GM23338 (cell line): ENCODE measurements at regions not wholly inside any gene's neighbourhood (a gene's known extent, or its start where the extent isn't known, plus 50 kb on each side); places are given as distances from the start of the nearest gene placed in this dataset.

Experiments
- ATAC-seq: fragments of 200-7000 bp; cut with Tn5 transposase; 3 replicates; pipeline ENCODE4 v1.9.1; 2020
- DNase-seq: peaks from one replicate; pipeline ENCODE4 v3.0.0-alpha.2; 2015; ENCODE audit warnings: low spot score
- H2AFZ ChIP-seq: fragments of 200-600 bp; sonication (generic); 2 replicates; pipeline ENCODE4 v1.8.0; 2016; ENCODE audit warnings: antibody characterized with exemption, mild to moderate bottlenecking, moderate library complexity
- H3F3A ChIP-seq: fragments of 200-600 bp; sonication (generic); replicated peaks from 2 replicates; pipeline ENCODE4 v1.8.0; 2017; ENCODE audit warnings: antibody characterized with exemption, mixed run types, low read depth
- H3K27ac ChIP-seq: fragments of 200-600 bp; sonication (generic); 2 replicates; pipeline ENCODE4 v1.6.1; 2016; ENCODE audit warnings: low read depth
- H3K27me3 ChIP-seq: fragments of 200-600 bp; sonication (generic); 2 replicates; pipeline ENCODE4 v1.8.0; 2016; ENCODE audit warnings: mild to moderate bottlenecking, mixed run types, moderate library complexity; ENCODE audit not compliant: insufficient read depth
- H3K36me3 ChIP-seq: fragments of 200-600 bp; sonication (generic); 2 replicates; pipeline ENCODE4 v1.8.0; 2016; ENCODE audit warnings: mild to moderate bottlenecking; ENCODE audit not compliant: insufficient read depth
- H3K4me1 ChIP-seq: fragments of 200-600 bp; sonication (generic); 2 replicates; pipeline ENCODE4 v1.8.0; 2016; ENCODE audit warnings: mild to moderate bottlenecking, moderate library complexity; ENCODE audit not compliant: insufficient read depth
- H3K4me2 ChIP-seq: fragments of 200-600 bp; sonication (generic); 2 replicates; pipeline ENCODE4 v1.7.1; 2017; ENCODE audit warnings: mixed run types
- H3K4me3 ChIP-seq: fragments of 200-600 bp; sonication (generic); 2 replicates; pipeline ENCODE4 v1.6.1; 2016; ENCODE audit warnings: mixed run types
- H3K79me2 ChIP-seq: fragments of 200-600 bp; sonication (generic); replicated peaks from 2 replicates; pipeline ENCODE4 v1.8.0; 2017; ENCODE audit warnings: mild to moderate bottlenecking; ENCODE audit not compliant: insufficient read depth
- H3K9me2 ChIP-seq: fragments of 200-600 bp; sonication (generic); 2 replicates; pipeline ENCODE4 v1.8.0; 2017; ENCODE audit not compliant: insufficient read depth
- H4K20me1 ChIP-seq: fragments of 200-600 bp; sonication (generic); replicated peaks from 2 replicates; pipeline ENCODE4 v1.8.0; 2017; ENCODE audit warnings: mild to moderate bottlenecking; ENCODE audit not compliant: insufficient read depth
- H3K27ac Mint-ChIP-seq: 2 replicates; pipeline ENCODE4 v1.8.0; 2020; ENCODE audit warnings: inconsistent platforms, mild to moderate bottlenecking, moderate library complexity, mixed read lengths
- H3K27me3 Mint-ChIP-seq: 3 replicates; pipeline ENCODE4 v1.8.0; 2022; ENCODE audit warnings: low read depth, mild to moderate bottlenecking, moderate library complexity, mixed read lengths, inconsistent platforms; ENCODE audit not compliant: insufficient read depth, poor library complexity
- H3K36me3 Mint-ChIP-seq: 3 replicates; pipeline ENCODE4 v1.8.0; 2021; ENCODE audit warnings: low read depth, mild to moderate bottlenecking, inconsistent platforms, moderate library complexity, mixed read lengths
- H3K4me1 Mint-ChIP-seq: 3 replicates; pipeline ENCODE4 v1.8.0; 2020; ENCODE audit warnings: mild to moderate bottlenecking, inconsistent platforms, mixed read lengths
- H3K4me3 Mint-ChIP-seq: 3 replicates; pipeline ENCODE4 v1.8.0; 2021; ENCODE audit warnings: moderate library complexity, mild to moderate bottlenecking, inconsistent platforms, mixed read lengths
- H3K9me3 Mint-ChIP-seq: 3 replicates; pipeline ENCODE4 v1.8.0; 2020; ENCODE audit warnings: moderate library complexity, mild to moderate bottlenecking, inconsistent platforms, mixed read lengths
- CREB1 ChIP-seq: fragments of 250-450 bp; sonication (Bioruptor Pico); IDR thresholded peaks from 2 replicates; pipeline ENCODE4 v1.5.0; 2020; ENCODE audit warnings: low read depth, mild to moderate bottlenecking, moderate library complexity
- EZH2phosphoT487 ChIP-seq: fragments of 200-600 bp; sonication (generic); IDR thresholded peaks from one replicate; pipeline ENCODE4 v1.8.1; 2018; ENCODE audit warnings: antibody characterized with exemption; ENCODE audit not compliant: unreplicated experiment
- JUNB ChIP-seq: IDR thresholded peaks from one replicate; pipeline ENCODE4 v1.6.1; 2016; ENCODE audit warnings: antibody characterized with exemption; ENCODE audit not compliant: unreplicated experiment
- NANOG ChIP-seq: IDR thresholded peaks from 2 replicates; pipeline ENCODE4 v1.6.1; 2016; ENCODE audit warnings: antibody characterized with exemption, borderline replicate concordance
- POLR2AphosphoS5 ChIP-seq: IDR thresholded peaks from 2 replicates; pipeline ENCODE4 v1.6.1; 2016; ENCODE audit warnings: antibody characterized with exemption, low read depth
- ZNF114 ChIP-seq: fragments of 250-450 bp; sonication (Bioruptor Pico); IDR thresholded peaks from 2 replicates; pipeline ENCODE4 v1.5.0; 2020; ENCODE audit warnings: mild to moderate bottlenecking, moderate library complexity
- ZNF331 ChIP-seq: fragments of 250-450 bp; sonication (Bioruptor Pico); IDR thresholded peaks from 2 replicates; pipeline ENCODE4 v1.5.0; 2020; ENCODE audit warnings: low read depth, mild to moderate bottlenecking, moderate library complexity
- TF ChIP-seq, protein P1 (sequence below): fragments of 250-450 bp; sonication (Bioruptor Pico); IDR thresholded peaks from 2 replicates; pipeline ENCODE4 v1.5.0; 2020; ENCODE audit warnings: mild to moderate bottlenecking, moderate library complexity
- TF ChIP-seq, protein P2 (sequence below): IDR thresholded peaks from one replicate; pipeline ENCODE4 v1.6.1; 2018; ENCODE audit warnings: antibody characterized with exemption; ENCODE audit not compliant: unreplicated experiment
- TF ChIP-seq, protein P3 (sequence below), 2 experiments: fragments of 200-600 bp in 1 of 2; sonication (generic) in 1 of 2; conservative IDR thresholded peaks; 2 replicates each; pipeline versions ENCODE4 v1.5.1 to v1.6.1; 2016 to 2017; ENCODE audit warnings: antibody characterized with exemption in 2 of 2, low read depth in 2 of 2, mild to moderate bottlenecking in 2 of 2, moderate library complexity in 1 of 2

DNA sequence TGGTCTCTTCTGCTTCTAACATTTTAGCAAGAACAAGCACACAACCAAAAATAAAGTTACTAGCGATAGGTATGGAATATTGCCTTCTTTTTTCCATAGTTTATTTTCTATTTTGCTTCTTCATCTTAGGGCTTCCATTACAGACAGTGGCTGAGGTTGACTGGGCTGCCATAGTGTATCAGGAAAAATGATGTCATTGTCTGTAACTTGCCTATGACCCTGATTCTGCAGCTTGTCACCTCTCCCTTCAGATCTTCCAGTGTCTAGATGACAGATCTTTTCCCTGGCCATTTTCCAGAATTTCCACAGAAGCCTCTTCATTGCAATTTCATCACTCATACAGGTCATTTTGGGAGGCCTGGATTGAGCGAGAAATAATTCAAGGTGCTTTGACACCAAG lies 308.5 kb downstream of the EPHA4 start:
- Histone ChIP-seq H4K20me1 (no peaks in the 10 kb centered on the region), H3K4me3 (no peak overlapping the region), H3K9me2 (no peaks in the 10 kb centered on the region; the same call in 1 of the 2 replicates), H3K79me2 (no peaks in the 10 kb centered on the region), H3K27me3 (no peaks in the 10 kb centered on the region), H3K4me2 (no peak overlapping the region), H3K4me1 (no peaks in the 10 kb centered on the region), H3F3A (no peaks in the 10 kb centered on the region), H3K36me3 (no peaks in the 10 kb centered on the region), H3K27ac (no peak overlapping the region), H2AFZ (no peak overlapping the region)
- H3K36me3 Mint-ChIP-seq, result no peaks in the 10 kb centered on the region
- H3K9me3 Mint-ChIP-seq, result no peaks in the 10 kb centered on the region
- H3K4me1 Mint-ChIP-seq, result peaks cover under 1% of the 10 kb centered on the region
- H3K27me3 Mint-ChIP-seq, result no peaks in the 10 kb centered on the region
- DNase-seq (no peak), ATAC-seq (no peak)
- H3K27ac Mint-ChIP-seq, result no peak overlapping the region
- no peak overlapping the region for H3K4me3 Mint-ChIP-seq
- TF ChIP-seq CREB1 (no peak), NANOG (no peak), ZNF114 (CRISPR knock-in tag) (no peak), POLR2AphosphoS5 (no peak), ZNF331 (CRISPR knock-in tag) (no peak), JUNB (no peak), EZH2phosphoT487 (no peak)
- TF ChIP-seq, protein P1, sequence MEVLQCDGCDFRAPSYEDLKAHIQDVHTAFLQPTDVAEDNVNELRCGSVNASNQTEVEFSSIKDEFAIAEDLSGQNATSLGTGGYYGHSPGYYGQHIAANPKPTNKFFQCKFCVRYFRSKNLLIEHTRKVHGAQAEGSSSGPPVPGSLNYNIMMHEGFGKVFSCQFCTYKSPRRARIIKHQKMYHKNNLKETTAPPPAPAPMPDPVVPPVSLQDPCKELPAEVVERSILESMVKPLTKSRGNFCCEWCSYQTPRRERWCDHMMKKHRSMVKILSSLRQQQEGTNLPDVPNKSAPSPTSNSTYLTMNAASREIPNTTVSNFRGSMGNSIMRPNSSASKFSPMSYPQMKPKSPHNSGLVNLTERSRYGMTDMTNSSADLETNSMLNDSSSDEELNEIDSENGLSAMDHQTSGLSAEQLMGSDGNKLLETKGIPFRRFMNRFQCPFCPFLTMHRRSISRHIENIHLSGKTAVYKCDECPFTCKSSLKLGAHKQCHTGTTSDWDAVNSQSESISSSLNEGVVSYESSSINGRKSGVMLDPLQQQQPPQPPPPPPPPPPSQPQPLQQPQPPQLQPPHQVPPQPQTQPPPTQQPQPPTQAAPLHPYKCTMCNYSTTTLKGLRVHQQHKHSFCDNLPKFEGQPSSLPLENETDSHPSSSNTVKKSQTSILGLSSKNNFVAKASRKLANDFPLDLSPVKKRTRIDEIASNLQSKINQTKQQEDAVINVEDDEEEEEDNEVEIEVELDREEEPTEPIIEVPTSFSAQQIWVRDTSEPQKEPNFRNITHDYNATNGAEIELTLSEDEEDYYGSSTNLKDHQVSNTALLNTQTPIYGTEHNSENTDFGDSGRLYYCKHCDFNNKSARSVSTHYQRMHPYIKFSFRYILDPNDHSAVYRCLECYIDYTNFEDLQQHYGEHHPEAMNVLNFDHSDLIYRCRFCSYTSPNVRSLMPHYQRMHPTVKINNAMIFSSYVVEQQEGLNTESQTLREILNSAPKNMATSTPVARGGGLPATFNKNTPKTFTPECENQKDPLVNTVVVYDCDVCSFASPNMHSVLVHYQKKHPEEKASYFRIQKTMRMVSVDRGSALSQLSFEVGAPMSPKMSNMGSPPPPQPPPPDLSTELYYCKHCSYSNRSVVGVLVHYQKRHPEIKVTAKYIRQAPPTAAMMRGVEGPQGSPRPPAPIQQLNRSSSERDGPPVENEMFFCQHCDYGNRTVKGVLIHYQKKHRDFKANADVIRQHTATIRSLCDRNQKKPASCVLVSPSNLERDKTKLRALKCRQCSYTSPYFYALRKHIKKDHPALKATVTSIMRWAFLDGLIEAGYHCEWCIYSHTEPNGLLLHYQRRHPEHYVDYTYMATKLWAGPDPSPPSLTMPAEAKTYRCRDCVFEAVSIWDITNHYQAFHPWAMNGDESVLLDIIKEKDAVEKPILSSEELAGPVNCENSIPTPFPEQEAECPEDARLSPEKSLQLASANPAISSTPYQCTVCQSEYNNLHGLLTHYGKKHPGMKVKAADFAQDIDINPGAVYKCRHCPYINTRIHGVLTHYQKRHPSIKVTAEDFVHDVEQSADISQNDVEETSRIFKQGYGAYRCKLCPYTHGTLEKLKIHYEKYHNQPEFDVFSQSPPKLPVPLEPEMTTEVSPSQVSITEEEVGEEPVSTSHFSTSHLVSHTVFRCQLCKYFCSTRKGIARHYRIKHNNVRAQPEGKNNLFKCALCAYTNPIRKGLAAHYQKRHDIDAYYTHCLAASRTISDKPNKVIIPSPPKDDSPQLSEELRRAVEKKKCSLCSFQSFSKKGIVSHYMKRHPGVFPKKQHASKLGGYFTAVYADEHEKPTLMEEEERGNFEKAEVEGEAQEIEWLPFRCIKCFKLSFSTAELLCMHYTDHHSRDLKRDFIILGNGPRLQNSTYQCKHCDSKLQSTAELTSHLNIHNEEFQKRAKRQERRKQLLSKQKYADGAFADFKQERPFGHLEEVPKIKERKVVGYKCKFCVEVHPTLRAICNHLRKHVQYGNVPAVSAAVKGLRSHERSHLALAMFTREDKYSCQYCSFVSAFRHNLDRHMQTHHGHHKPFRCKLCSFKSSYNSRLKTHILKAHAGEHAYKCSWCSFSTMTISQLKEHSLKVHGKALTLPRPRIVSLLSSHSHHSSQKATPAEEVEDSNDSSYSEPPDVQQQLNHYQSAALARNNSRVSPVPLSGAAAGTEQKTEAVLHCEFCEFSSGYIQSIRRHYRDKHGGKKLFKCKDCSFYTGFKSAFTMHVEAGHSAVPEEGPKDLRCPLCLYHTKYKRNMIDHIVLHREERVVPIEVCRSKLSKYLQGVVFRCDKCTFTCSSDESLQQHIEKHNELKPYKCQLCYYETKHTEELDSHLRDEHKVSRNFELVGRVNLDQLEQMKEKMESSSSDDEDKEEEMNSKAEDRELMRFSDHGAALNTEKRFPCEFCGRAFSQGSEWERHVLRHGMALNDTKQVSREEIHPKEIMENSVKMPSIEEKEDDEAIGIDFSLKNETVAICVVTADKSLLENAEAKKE (CRISPR knock-in tag), result no peak
- TF ChIP-seq, protein P2, sequence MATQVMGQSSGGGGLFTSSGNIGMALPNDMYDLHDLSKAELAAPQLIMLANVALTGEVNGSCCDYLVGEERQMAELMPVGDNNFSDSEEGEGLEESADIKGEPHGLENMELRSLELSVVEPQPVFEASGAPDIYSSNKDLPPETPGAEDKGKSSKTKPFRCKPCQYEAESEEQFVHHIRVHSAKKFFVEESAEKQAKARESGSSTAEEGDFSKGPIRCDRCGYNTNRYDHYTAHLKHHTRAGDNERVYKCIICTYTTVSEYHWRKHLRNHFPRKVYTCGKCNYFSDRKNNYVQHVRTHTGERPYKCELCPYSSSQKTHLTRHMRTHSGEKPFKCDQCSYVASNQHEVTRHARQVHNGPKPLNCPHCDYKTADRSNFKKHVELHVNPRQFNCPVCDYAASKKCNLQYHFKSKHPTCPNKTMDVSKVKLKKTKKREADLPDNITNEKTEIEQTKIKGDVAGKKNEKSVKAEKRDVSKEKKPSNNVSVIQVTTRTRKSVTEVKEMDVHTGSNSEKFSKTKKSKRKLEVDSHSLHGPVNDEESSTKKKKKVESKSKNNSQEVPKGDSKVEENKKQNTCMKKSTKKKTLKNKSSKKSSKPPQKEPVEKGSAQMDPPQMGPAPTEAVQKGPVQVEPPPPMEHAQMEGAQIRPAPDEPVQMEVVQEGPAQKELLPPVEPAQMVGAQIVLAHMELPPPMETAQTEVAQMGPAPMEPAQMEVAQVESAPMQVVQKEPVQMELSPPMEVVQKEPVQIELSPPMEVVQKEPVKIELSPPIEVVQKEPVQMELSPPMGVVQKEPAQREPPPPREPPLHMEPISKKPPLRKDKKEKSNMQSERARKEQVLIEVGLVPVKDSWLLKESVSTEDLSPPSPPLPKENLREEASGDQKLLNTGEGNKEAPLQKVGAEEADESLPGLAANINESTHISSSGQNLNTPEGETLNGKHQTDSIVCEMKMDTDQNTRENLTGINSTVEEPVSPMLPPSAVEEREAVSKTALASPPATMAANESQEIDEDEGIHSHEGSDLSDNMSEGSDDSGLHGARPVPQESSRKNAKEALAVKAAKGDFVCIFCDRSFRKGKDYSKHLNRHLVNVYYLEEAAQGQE, result no peak
- TF ChIP-seq, protein P3, sequence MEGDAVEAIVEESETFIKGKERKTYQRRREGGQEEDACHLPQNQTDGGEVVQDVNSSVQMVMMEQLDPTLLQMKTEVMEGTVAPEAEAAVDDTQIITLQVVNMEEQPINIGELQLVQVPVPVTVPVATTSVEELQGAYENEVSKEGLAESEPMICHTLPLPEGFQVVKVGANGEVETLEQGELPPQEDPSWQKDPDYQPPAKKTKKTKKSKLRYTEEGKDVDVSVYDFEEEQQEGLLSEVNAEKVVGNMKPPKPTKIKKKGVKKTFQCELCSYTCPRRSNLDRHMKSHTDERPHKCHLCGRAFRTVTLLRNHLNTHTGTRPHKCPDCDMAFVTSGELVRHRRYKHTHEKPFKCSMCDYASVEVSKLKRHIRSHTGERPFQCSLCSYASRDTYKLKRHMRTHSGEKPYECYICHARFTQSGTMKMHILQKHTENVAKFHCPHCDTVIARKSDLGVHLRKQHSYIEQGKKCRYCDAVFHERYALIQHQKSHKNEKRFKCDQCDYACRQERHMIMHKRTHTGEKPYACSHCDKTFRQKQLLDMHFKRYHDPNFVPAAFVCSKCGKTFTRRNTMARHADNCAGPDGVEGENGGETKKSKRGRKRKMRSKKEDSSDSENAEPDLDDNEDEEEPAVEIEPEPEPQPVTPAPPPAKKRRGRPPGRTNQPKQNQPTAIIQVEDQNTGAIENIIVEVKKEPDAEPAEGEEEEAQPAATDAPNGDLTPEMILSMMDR (conservative IDR thresholded peaks at IDR 0.05; ENCODE audit: low read depth in 2 of 2), result no peak
